ENCODE measurements at regions not wholly inside any gene's neighbourhood (a gene's known extent, or its start where the extent isn't known, plus 50 kb on each side); places are given as distances from the start of the nearest gene placed in this dataset.
"Not testable (repeated sequence)": the region's sequence is repeated elsewhere in the genome, so short reads cannot be mapped to it uniquely, and the experiment has no call there.

- H3K4me1 ChIP-seq; H3K9me3 ChIP-seq (replicated peaks); H3K27me3 ChIP-seq (ENCODE audit: low read depth); H3K36me3 ChIP-seq; H3K27ac ChIP-seq (replicated peaks); H3K4me3 ChIP-seq; intact Hi-C loops (cut with micrococcal nuclease); DNase-seq: not testable (repeated sequence)
- TF ChIP-seq, protein P1, sequence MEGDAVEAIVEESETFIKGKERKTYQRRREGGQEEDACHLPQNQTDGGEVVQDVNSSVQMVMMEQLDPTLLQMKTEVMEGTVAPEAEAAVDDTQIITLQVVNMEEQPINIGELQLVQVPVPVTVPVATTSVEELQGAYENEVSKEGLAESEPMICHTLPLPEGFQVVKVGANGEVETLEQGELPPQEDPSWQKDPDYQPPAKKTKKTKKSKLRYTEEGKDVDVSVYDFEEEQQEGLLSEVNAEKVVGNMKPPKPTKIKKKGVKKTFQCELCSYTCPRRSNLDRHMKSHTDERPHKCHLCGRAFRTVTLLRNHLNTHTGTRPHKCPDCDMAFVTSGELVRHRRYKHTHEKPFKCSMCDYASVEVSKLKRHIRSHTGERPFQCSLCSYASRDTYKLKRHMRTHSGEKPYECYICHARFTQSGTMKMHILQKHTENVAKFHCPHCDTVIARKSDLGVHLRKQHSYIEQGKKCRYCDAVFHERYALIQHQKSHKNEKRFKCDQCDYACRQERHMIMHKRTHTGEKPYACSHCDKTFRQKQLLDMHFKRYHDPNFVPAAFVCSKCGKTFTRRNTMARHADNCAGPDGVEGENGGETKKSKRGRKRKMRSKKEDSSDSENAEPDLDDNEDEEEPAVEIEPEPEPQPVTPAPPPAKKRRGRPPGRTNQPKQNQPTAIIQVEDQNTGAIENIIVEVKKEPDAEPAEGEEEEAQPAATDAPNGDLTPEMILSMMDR (IDR thresholded peaks at IDR 0.05; ENCODE audit: borderline replicate concordance): peak; percentile 47
Measured at GRCh38 chr1:182321532-182321931, 70.1 kb downstream of the GLUL start.

- DNase-seq: no peak
- no peak overlapping the region for H3K4me3 ChIP-seq
- no peaks in the 10 kb centered on the region for H3K9me3 ChIP-seq (replicated peaks)
- no peaks in the 10 kb centered on the region for H3K27me3 ChIP-seq (ENCODE audit: low read depth)
- peaks cover 3% of the 10 kb centered on the region for H3K4me1 ChIP-seq
- TF ChIP-seq, protein P1 (IDR thresholded peaks at IDR 0.05; ENCODE audit: borderline replicate concordance): no peak
- H3K27ac ChIP-seq (replicated peaks): no peak overlapping the region
- H3K36me3 ChIP-seq: no peaks in the 10 kb centered on the region
- intact Hi-C loops (cut with micrococcal nuclease): no loop called here
Measured at GRCh38 chr1:182317611-182318161, 73.9 kb downstream of the GLUL start.

DNA sequence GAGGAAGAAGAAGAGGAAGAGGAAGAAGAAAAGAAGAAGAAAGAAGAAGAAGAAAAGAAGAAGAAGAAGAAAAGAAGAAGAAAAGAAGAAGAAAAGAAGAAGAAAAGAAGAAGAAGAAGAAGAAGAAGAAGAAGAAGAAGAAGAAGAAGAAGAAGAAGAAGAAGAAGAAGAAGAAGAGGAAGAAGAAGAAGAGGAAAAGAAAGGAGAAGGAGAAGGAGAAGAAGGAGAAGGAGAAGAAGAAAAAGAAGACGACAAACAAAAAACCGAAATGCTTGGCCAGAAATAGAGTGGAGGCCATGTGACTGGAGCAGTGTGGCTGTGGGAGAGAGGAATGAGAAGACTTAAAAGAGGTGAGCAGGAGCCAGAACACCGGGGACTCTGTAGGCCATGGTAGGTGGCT lies 75.1 kb downstream of the GLUL start:
- intact Hi-C loops (cut with micrococcal nuclease); H3K4me1 ChIP-seq; H3K4me3 ChIP-seq; H3K27ac ChIP-seq (replicated peaks); H3K36me3 ChIP-seq; DNase-seq; H3K9me3 ChIP-seq (replicated peaks); H3K27me3 ChIP-seq (ENCODE audit: low read depth): not testable (repeated sequence)

- Histone ChIP-seq H3K36me3 (no peaks in the 10 kb centered on the region), H3K9me3 (replicated peaks) (no peaks in the 10 kb centered on the region), H3K4me3 (no peak overlapping the region), H3K27me3 (ENCODE audit: low read depth) (no peaks in the 10 kb centered on the region), H3K27ac (replicated peaks) (no peak overlapping the region), H3K4me1 (peaks cover 3% of the 10 kb centered on the region)
- TF ChIP-seq, protein P1 (IDR thresholded peaks at IDR 0.05; ENCODE audit: borderline replicate concordance): no peak
- no peak for DNase-seq
- intact Hi-C loops (cut with micrococcal nuclease): no loop called here
Measured at GRCh38 chr1:182315167-182315556, 76.4 kb downstream of the GLUL start.

- H3K4me1 ChIP-seq: no peaks in the 10 kb centered on the region
- peaks cover 5% of the 10 kb centered on the region for H3K9me3 ChIP-seq (replicated peaks)
- TF ChIP-seq, protein P1 (IDR thresholded peaks at IDR 0.05; ENCODE audit: borderline replicate concordance): no peak
- H3K27me3 ChIP-seq (ENCODE audit: low read depth): no peaks in the 10 kb centered on the region
- DNase-seq: no peak
- H3K36me3 ChIP-seq: no peaks in the 10 kb centered on the region
- intact Hi-C loops (cut with micrococcal nuclease): no loop called here
- no peak overlapping the region for H3K4me3 ChIP-seq
- no peak overlapping the region for H3K27ac ChIP-seq (replicated peaks)
Measured at GRCh38 chr1:182309631-182310351, 81.8 kb downstream of the GLUL start.

- no peaks in the 10 kb centered on the region for H3K36me3 ChIP-seq
- peaks cover 3% of the 10 kb centered on the region for H3K4me1 ChIP-seq
- TF ChIP-seq, protein P1 (IDR thresholded peaks at IDR 0.05; ENCODE audit: borderline replicate concordance): no peak
- intact Hi-C loops (cut with micrococcal nuclease): no loop called here
- H3K9me3 ChIP-seq (replicated peaks): peaks cover 5% of the 10 kb centered on the region
- H3K27ac ChIP-seq (replicated peaks): no peak overlapping the region
- no peak for DNase-seq
- H3K27me3 ChIP-seq (ENCODE audit: low read depth): no peaks in the 10 kb centered on the region
- no peak overlapping the region for H3K4me3 ChIP-seq
Measured at GRCh38 chr1:182308826-182309225, 82.8 kb downstream of the GLUL start.

DNA sequence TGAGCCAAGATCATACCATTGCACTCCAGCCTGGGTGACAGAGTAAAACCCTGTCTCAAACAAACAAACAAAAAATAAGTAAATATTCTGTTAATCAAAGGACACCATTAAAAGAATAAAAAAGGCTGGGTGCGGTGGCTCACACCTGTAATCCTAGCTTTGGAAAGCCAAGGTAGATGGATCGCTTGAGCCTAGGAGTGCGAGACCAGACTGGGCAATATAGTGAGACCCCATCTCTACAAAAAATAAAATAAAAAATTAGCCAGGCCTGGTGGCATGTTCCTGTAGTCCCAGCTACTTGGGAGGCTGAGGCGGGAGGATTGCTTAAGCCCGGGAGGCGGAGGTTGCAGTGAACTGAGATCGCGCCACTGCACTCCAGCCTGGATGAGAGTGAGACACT lies 84.1 kb downstream of the GLUL start:
- H3K27me3 ChIP-seq (ENCODE audit: low read depth); H3K4me1 ChIP-seq; DNase-seq; H3K27ac ChIP-seq (replicated peaks); intact Hi-C loops (cut with micrococcal nuclease); H3K36me3 ChIP-seq; H3K4me3 ChIP-seq; H3K9me3 ChIP-seq (replicated peaks): not testable (repeated sequence)

Data from left ventricle myocardium inferior (tissue), 1 donor.